Gastrocnemius medialis (tissue), 4 donors: ENCODE measurements at regions not wholly inside any gene's neighbourhood (a gene's known extent, or its start where the extent isn't known, plus 50 kb on each side); places are given as distances from the start of the nearest gene placed in this dataset.

Experiments
- CTCF ChIP-seq, 5 experiments: fragments of 450-650 bp in 3 of 5; fragments of 200-600 bp in 2 of 5; sonication (generic) in 2 of 5; IDR thresholded peaks in 4 of 5; conservative IDR thresholded peaks in 1 of 5; 1 replicate in 4 of 5; 2 replicates in 1 of 5; pipeline ENCODE4 v1.5.1; 2016 to 2019; ENCODE audit warnings: antibody characterized with exemption in 5 of 5, mild to moderate bottlenecking in 3 of 5, moderate library complexity in 3 of 5
- POLR2A ChIP-seq, 2 donors: fragments of 450-650 bp; IDR thresholded peaks; one replicate each; pipeline ENCODE4 v1.6.1; 2017; ENCODE audit warnings: antibody characterized with exemption in 2 of 2, mild to moderate bottlenecking in 2 of 2, moderate library complexity in 2 of 2

- TF ChIP-seq CTCF (IDR thresholded peaks at IDR 0.05 in 4 of 5, conservative IDR thresholded peaks at IDR 0.05 in 1 of 5), result no peak
- TF ChIP-seq POLR2A (IDR thresholded peaks at IDR 0.05), result no peak
Measured at GRCh38 chr2:239625971-239626734, 225.3 kb upstream of the HDAC4 start.
